DND-41 (cell line): ENCODE measurements at regions not wholly inside any gene's neighbourhood (a gene's known extent, or its start where the extent isn't known, plus 50 kb on each side); places are given as distances from the start of the nearest gene placed in this dataset.

Experiments used
- EZH2 ChIP-seq: IDR thresholded peaks from 3 replicates; pipeline ENCODE4 v1.6.1; 2012; ENCODE audit warnings: borderline replicate concordance, low read depth, mild to moderate bottlenecking, moderate library complexity, low read length, inconsistent platforms; ENCODE audit not compliant: severe bottlenecking
- TF ChIP-seq, protein P1 (sequence below): IDR thresholded peaks from 2 replicates; pipeline ENCODE4 v1.5.1; 2012; ENCODE audit warnings: borderline replicate concordance, low read length, moderate library complexity, mild to moderate bottlenecking; ENCODE audit not compliant: poor library complexity, severe bottlenecking; ENCODE audit errors: extremely low read depth

DNA sequence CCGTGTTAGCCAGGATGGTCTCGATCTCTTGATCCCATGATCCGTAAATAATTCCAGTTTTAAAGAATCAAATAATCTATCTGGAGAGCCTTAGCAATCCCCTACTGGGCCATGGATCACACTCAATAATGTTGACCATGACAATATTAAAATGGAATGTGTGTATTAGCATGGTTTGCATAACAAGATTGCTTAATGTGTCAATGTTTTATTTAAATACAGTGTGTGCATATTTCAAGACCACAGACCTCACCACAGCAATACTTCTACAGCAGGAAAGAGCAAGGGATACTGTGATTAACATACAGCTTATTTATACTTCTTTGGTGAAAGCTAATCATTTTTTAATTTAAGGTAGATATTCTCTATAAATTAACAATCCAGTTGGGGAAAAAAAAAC, 470.4 kb downstream of the TFAP2B start:
- TF ChIP-seq, protein P1, sequence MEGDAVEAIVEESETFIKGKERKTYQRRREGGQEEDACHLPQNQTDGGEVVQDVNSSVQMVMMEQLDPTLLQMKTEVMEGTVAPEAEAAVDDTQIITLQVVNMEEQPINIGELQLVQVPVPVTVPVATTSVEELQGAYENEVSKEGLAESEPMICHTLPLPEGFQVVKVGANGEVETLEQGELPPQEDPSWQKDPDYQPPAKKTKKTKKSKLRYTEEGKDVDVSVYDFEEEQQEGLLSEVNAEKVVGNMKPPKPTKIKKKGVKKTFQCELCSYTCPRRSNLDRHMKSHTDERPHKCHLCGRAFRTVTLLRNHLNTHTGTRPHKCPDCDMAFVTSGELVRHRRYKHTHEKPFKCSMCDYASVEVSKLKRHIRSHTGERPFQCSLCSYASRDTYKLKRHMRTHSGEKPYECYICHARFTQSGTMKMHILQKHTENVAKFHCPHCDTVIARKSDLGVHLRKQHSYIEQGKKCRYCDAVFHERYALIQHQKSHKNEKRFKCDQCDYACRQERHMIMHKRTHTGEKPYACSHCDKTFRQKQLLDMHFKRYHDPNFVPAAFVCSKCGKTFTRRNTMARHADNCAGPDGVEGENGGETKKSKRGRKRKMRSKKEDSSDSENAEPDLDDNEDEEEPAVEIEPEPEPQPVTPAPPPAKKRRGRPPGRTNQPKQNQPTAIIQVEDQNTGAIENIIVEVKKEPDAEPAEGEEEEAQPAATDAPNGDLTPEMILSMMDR, result no peak
- no peak for TF ChIP-seq EZH2
